Stomach smooth muscle (tissue), 2 donors: ENCODE measurements at regions not wholly inside any gene's neighbourhood (a gene's known extent, or its start where the extent isn't known, plus 50 kb on each side); places are given as distances from the start of the nearest gene placed in this dataset.

Experiments
- H3K27ac ChIP-seq: one replicate; pipeline ENCODE4 v1.7.0; 2013; ENCODE audit warnings: mild to moderate bottlenecking, low read length, inconsistent platforms
- H3K27me3 ChIP-seq, 2 donors: one replicate each; pipeline ENCODE4 v1.7.0; 2013; ENCODE audit warnings: low read length in 2 of 2; ENCODE audit not compliant: insufficient read depth in 2 of 2, control insufficient read depth in 1 of 2
- H3K36me3 ChIP-seq, 2 donors: one replicate each; pipeline ENCODE4 v1.7.0; 2013; ENCODE audit warnings: low read length in 2 of 2; ENCODE audit not compliant: control insufficient read depth in 2 of 2, insufficient read depth in 2 of 2
- H3K4me1 ChIP-seq: one replicate; pipeline ENCODE4 v1.7.0; 2013; ENCODE audit warnings: low read length; ENCODE audit not compliant: control insufficient read depth, insufficient read depth
- H3K4me3 ChIP-seq, 2 donors: one replicate each; pipeline ENCODE4 v1.7.0; 2013; ENCODE audit warnings: low read length in 2 of 2
- H3K9ac ChIP-seq, 2 donors: one replicate each; pipeline ENCODE4 v1.7.0; 2013; ENCODE audit warnings: low read length in 2 of 2, mild to moderate bottlenecking in 1 of 2
- H3K9me3 ChIP-seq, 2 donors: one replicate each; pipeline ENCODE4 v1.7.0; 2013; ENCODE audit warnings: low read length in 2 of 2; ENCODE audit not compliant: control insufficient read depth in 2 of 2
- donor health status: healthy.
- donor health status: Pancreatic carcinoma.

DNA sequence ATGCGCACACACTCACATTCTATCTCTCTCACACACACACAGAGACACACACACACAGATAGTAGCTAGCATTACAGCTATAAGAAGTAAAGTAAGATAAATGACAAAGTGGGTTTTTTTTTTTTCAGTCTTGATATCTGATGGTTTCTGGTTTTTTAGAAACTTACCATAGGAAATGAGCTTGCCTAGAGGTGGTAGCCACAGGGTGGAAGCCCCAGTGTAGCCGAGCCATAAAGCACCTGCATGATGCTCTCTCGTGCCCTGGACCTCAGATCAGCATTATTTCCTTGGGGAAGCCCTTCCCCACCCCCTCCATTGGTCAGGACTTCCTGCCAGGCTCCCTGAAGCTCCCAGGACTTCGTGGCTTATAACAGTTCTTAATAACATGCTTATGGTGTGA is 264.3 kb upstream of the C16orf82 start:
- Histone ChIP-seq H3K4me1 (no peaks in the 10 kb centered on the region), H3K9me3 (peaks cover 0 to 5% of the 10 kb centered on the region in 2 donors), H3K36me3 (no peaks in the 10 kb centered on the region), H3K27ac (no peak overlapping the region), H3K4me3 (no peak overlapping the region), H3K9ac (no peak overlapping the region), H3K27me3 (peaks cover 0 to 3% of the 10 kb centered on the region in 2 donors)

DNA sequence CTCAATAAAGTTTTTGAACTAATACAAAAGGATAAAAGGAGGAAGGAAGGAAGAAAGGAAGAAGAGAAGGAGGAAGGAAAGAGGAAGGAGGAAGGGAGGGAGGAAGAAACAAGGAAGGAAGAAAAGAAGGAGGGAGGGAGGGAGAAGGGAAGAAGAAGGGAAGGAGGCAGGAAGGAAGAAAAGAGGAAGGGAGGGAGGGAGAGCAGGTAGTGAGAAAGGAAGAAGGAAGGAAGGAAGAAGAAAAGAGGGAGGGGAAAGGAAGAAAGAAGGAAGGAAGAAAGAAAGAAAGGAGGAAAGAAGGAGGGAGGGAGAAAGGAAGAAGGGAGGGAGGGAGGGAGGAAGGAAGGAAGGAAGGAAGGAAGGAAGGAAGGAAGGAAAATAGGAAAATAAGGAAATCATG is 263.8 kb upstream of the C16orf82 start:
- H3K9ac ChIP-seq = no peak overlapping the region
- peaks cover 0 to 3% of the 10 kb centered on the region in 2 donors for H3K27me3 ChIP-seq
- H3K36me3 ChIP-seq = no peaks in the 10 kb centered on the region
- H3K4me3 ChIP-seq = no peak overlapping the region
- H3K4me1 ChIP-seq = no peaks in the 10 kb centered on the region
- H3K27ac ChIP-seq = no peak overlapping the region
- peaks cover 0 to 5% of the 10 kb centered on the region in 2 donors for H3K9me3 ChIP-seq

DNA sequence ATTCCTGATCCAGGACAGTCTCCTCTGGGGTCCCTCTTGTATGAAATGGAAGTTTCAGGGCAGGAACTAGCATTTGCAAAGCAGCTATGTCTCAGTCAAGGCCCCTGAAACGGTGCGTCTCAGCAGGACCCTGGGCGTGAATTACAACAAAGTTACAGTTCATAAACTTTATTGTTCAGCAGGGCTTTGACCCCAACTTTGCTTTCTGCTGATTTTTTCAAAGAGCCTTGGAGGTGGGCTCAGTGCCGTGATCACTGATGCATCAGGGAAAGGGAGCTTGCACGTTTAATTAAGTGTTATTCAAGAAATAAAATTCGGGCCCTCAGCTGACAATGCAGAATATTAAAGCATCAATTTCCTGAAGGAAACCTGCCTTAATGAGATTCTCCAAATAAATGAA is 260.1 kb upstream of the C16orf82 start:
- H3K36me3 ChIP-seq = no peaks in the 10 kb centered on the region
- no peak overlapping the region for H3K4me3 ChIP-seq
- H3K9ac ChIP-seq = no peak overlapping the region
- peaks cover 0 to 3% of the 10 kb centered on the region in 2 donors for H3K27me3 ChIP-seq
- no peak overlapping the region for H3K27ac ChIP-seq
- H3K9me3 ChIP-seq = no peaks in the 10 kb centered on the region
- H3K4me1 ChIP-seq = no peaks in the 10 kb centered on the region

DNA sequence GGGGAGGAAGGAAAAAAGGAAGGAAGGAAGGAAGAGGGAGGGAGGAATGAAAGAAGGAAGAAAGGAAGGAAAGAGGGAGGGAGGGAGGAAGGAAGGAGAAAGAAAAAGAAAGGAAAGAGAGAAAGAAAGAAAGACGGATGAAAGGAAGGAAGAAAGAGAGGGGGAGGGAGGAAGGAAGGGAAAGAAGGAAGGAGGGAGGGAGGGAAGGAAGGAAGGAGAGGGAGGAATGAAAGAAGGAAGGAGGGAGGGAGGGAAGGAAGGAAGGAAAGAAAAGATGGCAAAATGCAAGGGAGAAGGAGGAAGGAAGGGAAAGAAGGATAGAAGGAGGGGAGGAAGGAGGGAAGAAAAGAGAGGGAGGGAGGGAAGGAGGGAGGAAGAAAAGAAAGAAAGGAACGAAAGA is 257.3 kb upstream of the C16orf82 start:
- Histone ChIP-seq H3K9me3 (no peaks in the 10 kb centered on the region), H3K4me1 (no peaks in the 10 kb centered on the region), H3K27ac (no peak overlapping the region), H3K9ac (no peak overlapping the region), H3K36me3 (no peaks in the 10 kb centered on the region), H3K27me3 (peaks cover 0 to 2% of the 10 kb centered on the region in 2 donors), H3K4me3 (no peak overlapping the region)

DNA sequence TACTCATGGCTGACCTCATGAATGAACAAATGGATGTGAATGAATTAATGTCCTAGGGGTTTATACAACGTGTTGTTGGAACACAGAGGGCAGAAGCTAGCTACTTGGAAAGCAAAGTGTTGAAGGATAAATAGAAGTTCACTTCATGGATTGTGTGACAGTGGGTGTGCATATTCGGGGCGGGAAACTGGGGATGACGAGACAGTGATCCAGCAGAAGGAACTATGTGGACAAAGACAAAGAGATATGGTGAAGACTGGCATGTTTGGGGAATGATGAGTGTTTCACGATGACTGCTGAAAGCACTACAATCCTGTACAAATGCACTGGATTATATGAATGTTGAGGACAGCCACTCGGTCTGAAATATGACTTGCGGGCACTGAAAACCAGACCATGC is 250.5 kb upstream of the C16orf82 start:
- no peaks in the 10 kb centered on the region for H3K27me3 ChIP-seq
- no peak overlapping the region for H3K4me3 ChIP-seq
- no peaks in the 10 kb centered on the region for H3K9me3 ChIP-seq
- no peak overlapping the region for H3K9ac ChIP-seq
- H3K4me1 ChIP-seq = no peaks in the 10 kb centered on the region
- no peaks in the 10 kb centered on the region for H3K36me3 ChIP-seq
- H3K27ac ChIP-seq = no peak overlapping the region

DNA sequence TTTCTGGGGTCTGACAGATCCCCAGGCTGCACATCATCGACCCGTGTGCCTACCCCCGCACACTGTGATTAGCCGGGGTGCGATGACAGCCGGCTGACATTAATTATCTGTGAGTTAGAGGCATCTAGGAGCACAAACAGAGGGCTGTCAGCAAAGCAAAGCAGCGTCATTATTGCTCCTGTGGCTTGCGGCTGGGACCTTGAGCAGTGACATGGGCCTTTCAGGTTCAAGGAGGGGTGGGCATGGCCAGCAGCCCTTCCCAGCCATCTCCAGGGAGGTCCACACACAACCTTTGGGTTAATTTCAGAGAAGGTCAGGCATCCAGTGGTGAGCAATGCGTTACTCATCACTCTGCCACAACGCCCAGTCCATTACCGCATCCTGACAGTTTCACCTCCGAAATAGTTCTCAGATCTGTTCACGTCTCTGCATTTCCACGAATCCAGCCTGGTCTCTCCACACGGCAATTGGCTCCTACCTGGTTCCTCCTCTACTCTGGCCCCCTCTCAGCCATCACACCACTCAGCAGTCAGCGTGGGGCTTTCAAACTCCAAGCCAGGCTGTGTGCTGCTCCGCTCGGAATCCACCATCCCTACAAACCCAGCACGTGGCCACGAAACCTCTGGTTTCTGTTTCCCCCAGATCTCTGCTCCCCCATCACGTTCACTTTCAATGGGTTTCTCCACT is 249.7 kb upstream of the C16orf82 start:
- no peaks in the 10 kb centered on the region for H3K9me3 ChIP-seq
- no peak overlapping the region for H3K9ac ChIP-seq
- H3K4me3 ChIP-seq = no peak overlapping the region
- H3K27me3 ChIP-seq = no peaks in the 10 kb centered on the region
- no peaks in the 10 kb centered on the region for H3K4me1 ChIP-seq
- no peak overlapping the region for H3K27ac ChIP-seq
- no peaks in the 10 kb centered on the region for H3K36me3 ChIP-seq

DNA sequence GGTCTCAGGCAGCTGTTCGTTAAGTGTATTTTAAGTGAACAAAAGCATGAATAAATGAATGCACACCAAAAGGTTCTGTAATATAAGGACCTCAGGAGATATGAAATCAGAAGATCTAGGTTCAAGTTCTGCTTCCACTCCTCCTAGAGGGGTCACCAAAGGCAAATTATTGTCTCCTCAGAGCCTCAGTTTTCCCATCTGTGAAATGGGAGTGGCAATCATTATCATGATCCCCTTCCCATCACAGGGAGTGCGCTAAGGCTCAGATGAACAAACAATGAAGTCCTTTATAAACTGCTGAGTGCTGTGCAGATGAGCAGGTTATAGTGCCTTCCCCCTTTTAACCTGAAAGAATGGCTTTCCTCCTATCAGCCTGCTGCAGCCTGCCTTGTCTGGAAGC is 248.3 kb upstream of the C16orf82 start:
- no peaks in the 10 kb centered on the region for H3K36me3 ChIP-seq
- no peak overlapping the region for H3K9ac ChIP-seq
- no peaks in the 10 kb centered on the region for H3K9me3 ChIP-seq
- no peak overlapping the region for H3K4me3 ChIP-seq
- no peaks in the 10 kb centered on the region for H3K4me1 ChIP-seq
- H3K27ac ChIP-seq = no peak overlapping the region
- H3K27me3 ChIP-seq = no peaks in the 10 kb centered on the region

DNA sequence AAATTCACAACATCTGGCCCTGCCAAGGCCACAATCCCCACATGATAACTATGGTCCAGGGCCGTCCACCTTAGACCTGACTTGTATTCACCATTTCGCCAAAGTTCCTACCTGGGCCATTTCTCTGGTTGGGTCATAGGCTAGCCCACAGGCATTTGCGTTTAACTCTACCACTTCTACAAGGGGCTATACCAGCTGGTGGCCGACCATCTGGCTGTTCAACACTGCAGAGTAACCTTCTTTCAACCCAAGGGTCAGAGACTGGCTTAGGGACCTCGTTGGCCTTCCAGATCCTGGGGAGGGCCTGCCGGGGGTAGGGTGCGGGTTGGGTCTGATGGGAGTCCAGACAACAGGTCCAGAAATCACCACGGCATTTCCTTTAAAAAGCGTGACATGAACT is 242.3 kb upstream of the C16orf82 start:
- H3K27me3 ChIP-seq = no peaks in the 10 kb centered on the region
- H3K27ac ChIP-seq = no peak overlapping the region
- no peaks in the 10 kb centered on the region for H3K9me3 ChIP-seq
- H3K36me3 ChIP-seq = no peaks in the 10 kb centered on the region
- H3K4me3 ChIP-seq = no peak overlapping the region
- no peak overlapping the region for H3K9ac ChIP-seq
- no peaks in the 10 kb centered on the region for H3K4me1 ChIP-seq

DNA sequence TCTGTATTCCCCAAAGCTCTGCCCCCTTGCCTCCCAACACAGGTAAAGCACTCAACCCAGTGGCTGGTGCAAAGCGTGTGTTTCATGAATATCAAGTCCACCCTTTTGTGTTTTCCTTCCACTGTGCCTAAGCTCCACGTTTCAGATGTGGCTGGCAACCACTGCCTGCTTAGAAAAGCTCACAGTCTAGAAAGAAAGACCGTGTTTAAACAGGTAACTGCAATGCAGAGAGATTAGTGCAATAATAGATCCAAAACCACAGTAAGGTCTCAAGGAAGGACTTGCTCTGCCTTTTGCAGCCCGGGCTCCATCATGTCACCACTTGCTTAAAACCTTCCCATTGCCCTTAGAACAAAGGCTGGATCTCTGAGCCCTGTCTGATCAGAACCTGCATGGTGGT is 240.2 kb upstream of the C16orf82 start:
- no peaks in the 10 kb centered on the region for H3K9me3 ChIP-seq
- no peak overlapping the region for H3K9ac ChIP-seq
- H3K27ac ChIP-seq = no peak overlapping the region
- H3K36me3 ChIP-seq = no peaks in the 10 kb centered on the region
- H3K4me3 ChIP-seq = no peak overlapping the region
- H3K4me1 ChIP-seq = no peaks in the 10 kb centered on the region
- no peaks in the 10 kb centered on the region for H3K27me3 ChIP-seq

DNA sequence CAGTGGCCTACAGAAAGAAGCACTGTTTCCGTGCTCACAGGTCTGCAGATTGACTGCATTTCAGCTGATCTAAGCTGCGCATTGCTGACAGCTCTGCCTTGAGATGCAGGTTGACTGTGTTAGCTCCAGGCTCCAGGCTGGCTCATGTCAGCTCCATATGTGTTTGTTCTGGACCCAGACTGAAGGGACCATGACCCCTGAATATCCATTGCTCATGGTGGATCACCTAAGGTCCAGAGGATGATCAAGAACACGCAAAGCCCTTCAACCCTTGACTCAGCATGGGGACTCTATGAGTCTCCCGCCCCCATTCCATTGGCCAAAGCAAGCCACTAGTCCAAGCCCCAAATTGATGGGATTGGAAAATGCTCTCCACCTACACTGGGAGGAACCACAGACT is 239.3 kb upstream of the C16orf82 start:
- no peak overlapping the region for H3K9ac ChIP-seq
- H3K27ac ChIP-seq = no peak overlapping the region
- no peak overlapping the region for H3K4me3 ChIP-seq
- no peaks in the 10 kb centered on the region for H3K4me1 ChIP-seq
- H3K36me3 ChIP-seq = no peaks in the 10 kb centered on the region
- no peaks in the 10 kb centered on the region for H3K9me3 ChIP-seq
- H3K27me3 ChIP-seq = no peaks in the 10 kb centered on the region

DNA sequence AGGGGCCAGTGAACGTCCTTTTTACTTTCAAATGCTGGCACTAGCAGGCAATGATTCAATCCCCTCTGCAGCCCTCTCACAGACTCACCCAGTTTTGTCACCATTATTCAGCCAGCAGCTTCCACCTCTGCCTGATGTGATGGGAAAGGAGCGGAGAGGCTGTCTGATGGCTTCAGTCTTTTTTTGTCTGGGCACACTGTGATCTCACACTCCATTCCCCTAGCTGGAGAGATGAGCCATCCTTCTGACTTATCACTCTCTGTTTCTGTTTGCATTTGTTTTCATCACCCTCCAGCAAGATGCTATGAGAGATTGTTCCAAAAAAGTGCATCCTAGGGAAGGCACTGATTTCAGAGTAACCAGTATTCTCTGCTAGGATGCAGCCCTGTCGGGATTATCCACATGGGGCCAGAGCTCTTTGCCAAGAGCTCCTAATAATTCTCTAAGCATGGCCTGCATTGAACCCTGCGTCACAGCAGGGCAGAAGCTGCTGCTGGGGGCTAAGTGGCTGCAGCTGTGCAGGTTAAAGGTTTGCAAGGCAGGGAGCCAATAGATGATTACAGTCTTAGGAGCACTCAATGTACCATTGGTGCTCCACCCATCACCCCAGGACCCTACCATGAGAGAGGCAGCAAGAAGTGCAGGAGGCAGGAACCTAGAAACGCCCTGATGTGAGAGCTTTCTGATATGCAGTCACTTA is 236.1 kb upstream of the C16orf82 start:
- no peak overlapping the region for H3K27ac ChIP-seq
- H3K4me1 ChIP-seq = no peaks in the 10 kb centered on the region

More for the DNA sequence above, 236.1 kb upstream of the C16orf82 start:
- Histone ChIP-seq H3K4me3 (no peak overlapping the region), H3K36me3 (no peaks in the 10 kb centered on the region), H3K9ac (no peak overlapping the region), H3K9me3 (no peaks in the 10 kb centered on the region), H3K27me3 (no peaks in the 10 kb centered on the region)
